ENCODE measurements at regions not wholly inside any gene's neighbourhood (a gene's known extent, or its start where the extent isn't known, plus 50 kb on each side); places are given as distances from the start of the nearest gene placed in this dataset.

GRCh38 chr2:177029501-177029900 lies 183.1 kb upstream of the HNRNPA3 start:
- no peak for TF ChIP-seq GATA2 (IDR thresholded peaks at IDR 0.05; ENCODE audit: low read depth, low read length)
- no peak for TF ChIP-seq GATA3 (IDR thresholded peaks at IDR 0.05; ENCODE audit: low read depth, low read length)

All from SH-SY5Y (cell line).